Smooth muscle cell (in vitro differentiated cells): ENCODE measurements at regions not wholly inside any gene's neighbourhood (a gene's known extent, or its start where the extent isn't known, plus 50 kb on each side); places are given as distances from the start of the nearest gene placed in this dataset.

Experiments used
- DNase-seq: peaks from one replicate; lab custom pipeline; 2025; ENCODE audit not compliant: unreplicated experiment; lab: John Stamatoyannopoulos, UW
- H2AFZ ChIP-seq: fragments of 200-600 bp; sonication (generic); 2 replicates; pipeline ENCODE4 v1.6.0; 2016; ENCODE audit warnings: antibody characterized with exemption, low read depth, mild to moderate bottlenecking
- H3F3A ChIP-seq: fragments of 200-600 bp; sonication (generic); 2 replicates; pipeline ENCODE4 v1.6.0; 2017; ENCODE audit warnings: antibody characterized with exemption, low read depth
- H3K27ac ChIP-seq: fragments of 200-600 bp; sonication (generic); 2 replicates; pipeline ENCODE4 v1.5.1; 2016; ENCODE audit warnings: low read depth, mild to moderate bottlenecking
- H3K27me3 ChIP-seq: fragments of 200-600 bp; sonication (generic); 2 replicates; pipeline ENCODE4 v1.6.1; 2016; ENCODE audit warnings: low read depth, mild to moderate bottlenecking
- H3K36me3 ChIP-seq: fragments of 200-600 bp; sonication (generic); 2 replicates; pipeline ENCODE4 v1.5.1; 2016; ENCODE audit warnings: low read depth
- H3K4me1 ChIP-seq: fragments of 200-600 bp; sonication (generic); 2 replicates; pipeline ENCODE4 v1.5.1; 2016; ENCODE audit warnings: low read depth
- H3K4me2 ChIP-seq: fragments of 200-600 bp; sonication (generic); 2 replicates; pipeline ENCODE4 v1.6.0; 2016; ENCODE audit warnings: mild to moderate bottlenecking
- H3K4me3 ChIP-seq: fragments of 200-600 bp; sonication (generic); 2 replicates; pipeline ENCODE4 v1.5.1; 2016; ENCODE audit warnings: mild to moderate bottlenecking
- H3K79me2 ChIP-seq: fragments of 200-600 bp; sonication (generic); 2 replicates; pipeline ENCODE4 v1.6.0; 2016; ENCODE audit warnings: low read depth, mild to moderate bottlenecking
- H3K9ac ChIP-seq: fragments of 200-600 bp; sonication (generic); 2 replicates; pipeline ENCODE4 v1.6.0; 2016; ENCODE audit warnings: low read depth
- H3K9me3 ChIP-seq: fragments of 200-600 bp; sonication (generic); replicated peaks from 2 replicates; pipeline ENCODE4 v1.5.1; 2016; ENCODE audit warnings: low read depth
- H4K20me1 ChIP-seq: fragments of 200-600 bp; sonication (generic); 2 replicates; pipeline ENCODE4 v1.6.0; 2016; ENCODE audit warnings: low read depth
- WGBS: methylation state at CpG from one replicate; pipeline ENCODE4 v1.1.7; 2016; ENCODE audit warnings: low lambda C conversion rate; 5-methylcytosine and 5-hydroxymethylcytosine counted together
- TF ChIP-seq, protein P1 (sequence below): fragments of 200-600 bp; sonication (generic); IDR thresholded peaks from 2 replicates; pipeline ENCODE4 v1.5.1; 2017; ENCODE audit warnings: borderline replicate concordance, mild to moderate bottlenecking, antibody characterized with exemption; ENCODE audit not compliant: insufficient read depth, poor library complexity, severe bottlenecking

GRCh38 chr10:105807935-105808587, 1167.0 kb downstream of the SORCS3 start:
- Histone ChIP-seq H3K9me3 (no peaks in the 10 kb centered on the region), H3K4me3 (no peak overlapping the region), H3K27me3 (no peaks in the 10 kb centered on the region), H3K36me3 (no peaks in the 10 kb centered on the region), H3K4me2 (no peak overlapping the region), H3K27ac (no peak overlapping the region), H2AFZ (no peak overlapping the region), H3K9ac (no peak overlapping the region), H3K4me1 (no peaks in the 10 kb centered on the region), H3K79me2 (no peaks in the 10 kb centered on the region), H4K20me1 (no peaks in the 10 kb centered on the region), H3F3A (no peaks in the 10 kb centered on the region)
- TF ChIP-seq, protein P1, sequence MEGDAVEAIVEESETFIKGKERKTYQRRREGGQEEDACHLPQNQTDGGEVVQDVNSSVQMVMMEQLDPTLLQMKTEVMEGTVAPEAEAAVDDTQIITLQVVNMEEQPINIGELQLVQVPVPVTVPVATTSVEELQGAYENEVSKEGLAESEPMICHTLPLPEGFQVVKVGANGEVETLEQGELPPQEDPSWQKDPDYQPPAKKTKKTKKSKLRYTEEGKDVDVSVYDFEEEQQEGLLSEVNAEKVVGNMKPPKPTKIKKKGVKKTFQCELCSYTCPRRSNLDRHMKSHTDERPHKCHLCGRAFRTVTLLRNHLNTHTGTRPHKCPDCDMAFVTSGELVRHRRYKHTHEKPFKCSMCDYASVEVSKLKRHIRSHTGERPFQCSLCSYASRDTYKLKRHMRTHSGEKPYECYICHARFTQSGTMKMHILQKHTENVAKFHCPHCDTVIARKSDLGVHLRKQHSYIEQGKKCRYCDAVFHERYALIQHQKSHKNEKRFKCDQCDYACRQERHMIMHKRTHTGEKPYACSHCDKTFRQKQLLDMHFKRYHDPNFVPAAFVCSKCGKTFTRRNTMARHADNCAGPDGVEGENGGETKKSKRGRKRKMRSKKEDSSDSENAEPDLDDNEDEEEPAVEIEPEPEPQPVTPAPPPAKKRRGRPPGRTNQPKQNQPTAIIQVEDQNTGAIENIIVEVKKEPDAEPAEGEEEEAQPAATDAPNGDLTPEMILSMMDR = no peak
- DNase-seq = no peak
- WGBS = 85% methylated on average over 8 of the region's 8 CpGs

- WGBS = 59% methylated on average over 2 of the region's 2 CpGs
- H3K36me3 ChIP-seq = no peaks in the 10 kb centered on the region
- TF ChIP-seq, protein P1 = no peak
Observed at GRCh38 chr10:105803206-105803605, 1162.1 kb downstream of the SORCS3 start.

GRCh38 chr10:105800641-105801040, 1159.6 kb downstream of the SORCS3 start:
- no peak for DNase-seq

More at GRCh38 chr10:105803206-105803605, 1162.1 kb downstream of the SORCS3 start:
- Histone ChIP-seq H3K4me3 (no peak overlapping the region), H3K27ac (no peak overlapping the region), H3K9ac (no peak overlapping the region), H3F3A (no peaks in the 10 kb centered on the region), H3K27me3 (no peaks in the 10 kb centered on the region), H2AFZ (no peak overlapping the region), H3K4me1 (no peaks in the 10 kb centered on the region), H3K79me2 (no peaks in the 10 kb centered on the region), H3K4me2 (no peak overlapping the region), H4K20me1 (no peaks in the 10 kb centered on the region), H3K9me3 (no peaks in the 10 kb centered on the region)
- no peak for DNase-seq

More at GRCh38 chr10:105800641-105801040, 1159.6 kb downstream of the SORCS3 start:
- no peak overlapping the region for H3K4me2 ChIP-seq
- no peaks in the 10 kb centered on the region for H3K36me3 ChIP-seq
- H3F3A ChIP-seq = no peaks in the 10 kb centered on the region
- WGBS = 90% methylated on average over 1 of the region's 1 CpG
- TF ChIP-seq, protein P1 = no peak
- H3K4me3 ChIP-seq = no peak overlapping the region
- no peaks in the 10 kb centered on the region for H3K79me2 ChIP-seq
- no peak overlapping the region for H3K9ac ChIP-seq
- H3K9me3 ChIP-seq = no peaks in the 10 kb centered on the region
- no peaks in the 10 kb centered on the region for H3K27me3 ChIP-seq
- no peak overlapping the region for H2AFZ ChIP-seq
- H4K20me1 ChIP-seq = no peaks in the 10 kb centered on the region
- no peak overlapping the region for H3K27ac ChIP-seq
- H3K4me1 ChIP-seq = no peaks in the 10 kb centered on the region
